Upper lobe of right lung (tissue), 1 donor: ENCODE measurements at regions not wholly inside any gene's neighbourhood (a gene's known extent, or its start where the extent isn't known, plus 50 kb on each side); places are given as distances from the start of the nearest gene placed in this dataset.

ENCODE experiments used
- ATAC-seq: fragments of 200-7000 bp; cut with Tn5 transposase; one replicate; pipeline ENCODE4 v1.9.1; 2020; ENCODE audit warnings: mild to moderate bottlenecking, moderate library complexity
- DNase-seq: peaks from one replicate; pipeline ENCODE4 v3.0.0-alpha.2; 2020
- H3K27ac ChIP-seq: fragments of 200-600 bp; one replicate; pipeline ENCODE4 v1.8.0; 2022
- H3K27me3 ChIP-seq: fragments of 200-600 bp; one replicate; pipeline ENCODE4 v1.8.0; 2022; ENCODE audit warnings: mild to moderate bottlenecking
- H3K36me3 ChIP-seq: fragments of 200-600 bp; one replicate; pipeline ENCODE4 v1.8.0; 2022
- H3K4me1 ChIP-seq: fragments of 200-600 bp; one replicate; pipeline ENCODE4 v1.8.0; 2022
- H3K4me3 ChIP-seq: fragments of 200-600 bp; one replicate; pipeline ENCODE4 v1.8.0; 2022; ENCODE audit warnings: mild to moderate bottlenecking
- H3K9me3 ChIP-seq: fragments of 200-600 bp; one replicate; pipeline ENCODE4 v1.8.0; 2022
- CTCF ChIP-seq: fragments of 200-600 bp; IDR thresholded peaks from one replicate; pipeline ENCODE4 v1.8.0; 2022; ENCODE audit warnings: antibody characterized with exemption
- intact Hi-C: fragments of 100-400 bp; cut with DNase I; formaldehyde crosslinking; loops from one replicate; pipeline ENCODE4 v1.11.0; 2022
- donor health status: DM: no; HTN: yes; CAD: no; lungs with severe emphysema.

GRCh38 chr4:23999714-24000469 lies 110.0 kb upstream of the PPARGC1A start:
- Histone ChIP-seq H3K27ac (no peak overlapping the region), H3K36me3 (no peaks in the 10 kb centered on the region), H3K4me1 (no peaks in the 10 kb centered on the region), H3K9me3 (no peaks in the 10 kb centered on the region), H3K4me3 (no peak overlapping the region), H3K27me3 (no peaks in the 10 kb centered on the region)
- DNase-seq, result no peak
- ATAC-seq, result no peak
- intact Hi-C loops, result no loop called here
- no peak for TF ChIP-seq CTCF

GRCh38 chr4:23993373-23993772 lies 103.5 kb upstream of the PPARGC1A start:
- no peaks in the 10 kb centered on the region for H3K4me1 ChIP-seq
- H3K36me3 ChIP-seq, result no peaks in the 10 kb centered on the region
- H3K27ac ChIP-seq, result no peak overlapping the region
- no peaks in the 10 kb centered on the region for H3K9me3 ChIP-seq
- intact Hi-C loops, result no loop called here
- ATAC-seq (no peak), DNase-seq (no peak)
- H3K27me3 ChIP-seq, result no peaks in the 10 kb centered on the region
- no peak overlapping the region for H3K4me3 ChIP-seq
- TF ChIP-seq CTCF, result no peak

- no peak overlapping the region for H3K4me3 ChIP-seq
- H3K4me1 ChIP-seq, result no peaks in the 10 kb centered on the region
- H3K9me3 ChIP-seq, result no peaks in the 10 kb centered on the region
- DNase-seq, result no peak
- no peak for ATAC-seq
- intact Hi-C loops, result no loop called here
- no peak for TF ChIP-seq CTCF
- no peak overlapping the region for H3K27ac ChIP-seq
- no peaks in the 10 kb centered on the region for H3K27me3 ChIP-seq
- H3K36me3 ChIP-seq, result no peaks in the 10 kb centered on the region
Measured at GRCh38 chr4:23991444-23991843, 101.6 kb upstream of the PPARGC1A start.

GRCh38 chr4:23986270-23986669 lies 96.4 kb upstream of the PPARGC1A start:
- ATAC-seq, result no peak
- intact Hi-C loops, result no loop called here
- no peak for TF ChIP-seq CTCF
- H3K36me3 ChIP-seq, result no peaks in the 10 kb centered on the region
- H3K27ac ChIP-seq, result no peak overlapping the region
- H3K4me3 ChIP-seq, result no peak overlapping the region
- H3K27me3 ChIP-seq, result no peaks in the 10 kb centered on the region
- DNase-seq, result no peak
- H3K9me3 ChIP-seq, result no peaks in the 10 kb centered on the region
- no peaks in the 10 kb centered on the region for H3K4me1 ChIP-seq

- ATAC-seq, result no peak
- Histone ChIP-seq H3K36me3 (no peaks in the 10 kb centered on the region), H3K4me1 (no peaks in the 10 kb centered on the region), H3K27me3 (no peaks in the 10 kb centered on the region), H3K27ac (no peak overlapping the region), H3K9me3 (no peaks in the 10 kb centered on the region), H3K4me3 (no peak overlapping the region)
- no peak for DNase-seq
- intact Hi-C loops, result no loop called here
- TF ChIP-seq CTCF, result no peak
Measured at GRCh38 chr4:23981328-23981727, 91.5 kb upstream of the PPARGC1A start.

- H3K4me3 ChIP-seq, result no peak overlapping the region
- no peaks in the 10 kb centered on the region for H3K36me3 ChIP-seq
- no peak overlapping the region for H3K27ac ChIP-seq
- no peaks in the 10 kb centered on the region for H3K4me1 ChIP-seq
- TF ChIP-seq CTCF, result no peak
- H3K9me3 ChIP-seq, result no peaks in the 10 kb centered on the region
- ATAC-seq, result no peak
- H3K27me3 ChIP-seq, result no peaks in the 10 kb centered on the region
- intact Hi-C loops, result no loop called here
- DNase-seq, result no peak
Measured at GRCh38 chr4:23979534-23979933, 89.7 kb upstream of the PPARGC1A start.
